Renal pelvis (tissue), 1 donor: ENCODE measurements at regions not wholly inside any gene's neighbourhood (a gene's known extent, or its start where the extent isn't known, plus 50 kb on each side); places are given as distances from the start of the nearest gene placed in this dataset.
"Not testable (repeated sequence)": the region's sequence is repeated elsewhere in the genome, so short reads cannot be mapped to it uniquely, and the experiment has no call there.

Experiments
- DNase-seq: peaks from one replicate; pipeline ENCODE4 v3.0.0-alpha.2; 2013

DNA sequence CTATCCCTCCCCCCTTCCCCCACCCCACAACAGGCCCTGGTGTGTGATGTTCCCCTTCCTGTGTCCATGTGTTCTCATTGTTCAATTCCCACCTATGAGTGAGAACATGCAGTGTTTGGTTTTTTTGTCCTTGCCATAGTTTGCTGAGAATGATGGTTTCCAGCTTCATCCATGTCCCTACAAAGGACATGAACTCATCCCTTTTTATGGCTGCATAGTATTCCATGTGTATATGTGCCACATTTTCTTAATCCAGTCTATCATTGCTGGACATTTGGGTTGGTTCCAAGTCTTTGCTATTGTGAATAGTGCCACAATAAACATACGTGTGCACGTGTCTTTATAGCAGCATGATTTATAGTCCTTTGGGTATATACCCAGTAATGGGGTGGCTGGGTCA lies 52.3 kb upstream of the MAN1A2 start:
- not testable (repeated sequence) for DNase-seq

GRCh38 chr1:117313555-117313954 lies 53.7 kb upstream of the MAN1A2 start:
- DNase-seq, result no peak

DNA sequence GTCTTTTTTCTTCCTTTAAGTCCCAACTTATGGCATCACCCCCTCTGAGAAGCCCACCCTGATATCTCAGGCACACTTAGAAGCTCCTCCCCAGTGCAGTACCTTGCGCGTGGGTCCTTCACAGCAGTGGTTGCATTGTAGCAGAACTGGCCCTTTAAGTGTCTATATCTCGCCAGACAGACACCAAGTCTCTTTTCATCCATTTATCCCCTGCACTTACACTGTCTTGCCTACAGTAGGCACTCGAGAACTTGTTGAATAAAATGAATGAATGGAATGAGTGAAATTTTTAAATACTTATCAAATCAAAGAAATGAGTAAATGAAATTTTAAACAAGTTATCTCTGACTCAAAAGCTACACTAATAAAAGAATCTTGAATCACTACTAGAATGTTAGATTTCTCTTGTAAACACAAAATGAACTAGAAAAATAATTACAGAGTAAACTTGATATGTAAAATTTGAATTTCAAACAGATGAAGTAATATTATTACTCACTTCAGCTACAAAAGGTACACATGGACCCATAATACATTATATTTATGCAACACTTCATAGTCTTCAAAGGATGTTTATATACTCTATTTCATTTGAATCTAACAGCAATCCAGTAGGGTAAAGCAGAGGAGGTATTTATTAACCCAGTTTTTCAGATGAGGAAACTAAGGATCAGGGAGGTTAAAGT lies 54.7 kb upstream of the MAN1A2 start:
- no peak for DNase-seq

DNA sequence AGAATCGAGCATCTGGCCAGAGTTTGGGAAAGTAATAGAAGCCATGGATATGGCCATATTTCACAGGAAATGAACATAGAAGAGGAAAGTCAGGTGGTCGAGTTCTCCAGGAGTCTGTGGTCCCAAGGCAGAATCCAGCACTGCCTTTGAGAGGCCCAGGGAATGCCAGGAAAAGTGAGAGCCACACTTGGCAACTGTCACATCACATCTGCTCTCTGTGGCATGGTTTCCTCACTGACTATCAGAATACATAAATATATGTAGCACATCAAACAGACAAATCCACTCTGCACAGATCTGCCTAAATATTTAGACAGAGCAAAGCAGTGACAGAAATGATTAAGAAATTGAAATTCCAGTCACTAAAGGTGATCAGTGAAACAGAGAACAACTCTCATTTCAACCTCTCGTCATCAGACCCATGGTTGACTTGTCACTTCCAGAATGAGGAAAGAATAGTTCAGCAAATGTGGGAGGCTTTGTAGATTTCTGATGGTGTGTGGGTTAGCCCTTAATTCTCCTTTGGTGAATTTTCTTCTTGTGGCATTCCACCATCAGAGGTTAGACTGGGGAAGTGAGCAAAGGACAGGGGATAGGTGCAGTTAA lies 58.8 kb upstream of the MAN1A2 start:
- DNase-seq, result no peak

- no peak for DNase-seq
These were observed 65.3 kb upstream of the MAN1A2 start for GRCh38 chr1:117301901-117302300.

DNA sequence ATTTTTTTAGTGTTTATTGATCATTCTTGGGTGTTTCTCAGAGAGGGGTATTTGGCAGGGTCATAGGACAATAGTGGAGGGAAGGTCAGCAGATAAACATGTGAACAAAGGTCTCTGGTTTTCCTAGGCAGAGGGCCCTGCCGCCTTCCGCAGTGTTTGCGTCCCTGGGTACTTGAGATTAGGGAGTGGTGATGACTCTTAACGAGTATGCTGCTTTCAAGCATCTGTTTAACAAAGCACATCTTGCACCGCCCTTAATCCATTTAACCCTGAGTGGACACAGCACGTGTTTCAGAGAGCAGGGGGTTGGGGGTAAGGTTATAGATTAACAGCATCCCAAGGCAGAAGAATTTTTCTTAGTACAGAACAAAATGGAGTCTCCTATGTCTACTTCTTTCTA lies 67.1 kb upstream of the MAN1A2 start:
- DNase-seq, result not testable (repeated sequence)

- DNase-seq, result no peak
These were observed 72.2 kb upstream of the MAN1A2 start for GRCh38 chr1:117295001-117295400.

DNA sequence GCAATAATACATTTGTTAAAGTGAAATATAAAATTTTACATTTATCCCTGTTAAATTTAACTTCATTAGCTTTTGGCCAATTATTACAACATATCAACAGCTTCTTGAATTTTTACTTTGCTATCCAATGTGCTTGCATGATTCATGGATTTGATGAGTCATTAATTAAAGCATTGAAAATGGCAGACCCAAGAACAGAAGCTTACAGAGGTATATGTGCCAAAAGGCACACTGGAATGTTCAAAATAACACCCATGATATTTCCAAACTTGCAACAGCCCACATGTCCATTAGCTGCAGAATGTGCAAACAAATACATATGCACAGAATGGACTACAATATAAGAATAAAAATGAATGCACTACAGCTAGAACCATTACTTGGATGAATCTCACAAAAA lies 76.4 kb upstream of the MAN1A2 start:
- no peak for DNase-seq

DNA sequence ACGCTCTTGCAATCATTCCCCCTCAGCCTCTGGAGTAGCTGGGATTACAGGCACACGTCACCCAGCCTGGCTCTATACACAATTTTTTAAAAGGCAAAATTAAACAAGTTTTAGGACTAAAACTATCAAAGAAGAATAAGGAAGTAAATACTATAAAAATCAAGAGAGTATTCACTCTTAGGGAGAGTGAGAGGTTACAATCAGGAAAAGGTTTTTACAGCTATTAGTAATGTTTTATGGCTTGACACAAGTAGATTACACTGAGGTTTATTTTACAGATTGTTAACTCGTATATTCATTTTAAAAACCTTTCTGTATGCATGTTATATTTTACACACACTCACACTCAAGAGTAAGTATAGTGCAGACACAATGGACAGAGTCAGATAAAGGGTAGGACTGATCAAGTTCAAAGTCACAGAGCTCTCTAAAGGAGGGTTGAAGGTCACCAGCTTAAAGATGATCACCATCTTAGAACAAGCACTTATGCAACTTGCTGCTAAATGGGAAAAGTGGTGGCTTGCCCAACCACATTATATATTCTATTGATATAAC lies 77.9 kb upstream of the MAN1A2 start:
- DNase-seq, result no peak

GRCh38 chr1:117286562-117286961 lies 75.8 kb upstream of the VTCN1 start:
- DNase-seq, result no peak

DNA sequence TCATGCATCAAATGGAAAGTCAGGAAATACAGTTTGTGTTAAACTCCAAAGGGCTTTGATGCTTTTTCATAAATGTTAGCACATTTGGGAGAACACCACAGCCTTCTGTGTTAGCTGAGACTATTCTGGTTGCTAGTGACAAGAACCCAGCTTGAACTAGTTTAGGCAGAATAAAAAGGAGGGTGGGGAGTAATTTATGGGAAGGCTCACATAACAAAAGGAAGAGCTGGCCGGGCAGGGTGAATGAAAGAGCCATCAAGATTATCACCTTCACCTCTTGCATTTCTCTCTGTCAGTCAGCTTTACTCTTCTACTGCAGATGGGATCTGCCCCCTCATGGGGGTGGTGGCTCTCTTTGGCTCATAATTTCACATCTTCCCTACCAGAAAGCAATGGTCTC lies 75.4 kb upstream of the VTCN1 start:
- DNase-seq, result peak; percentile 22

DNA sequence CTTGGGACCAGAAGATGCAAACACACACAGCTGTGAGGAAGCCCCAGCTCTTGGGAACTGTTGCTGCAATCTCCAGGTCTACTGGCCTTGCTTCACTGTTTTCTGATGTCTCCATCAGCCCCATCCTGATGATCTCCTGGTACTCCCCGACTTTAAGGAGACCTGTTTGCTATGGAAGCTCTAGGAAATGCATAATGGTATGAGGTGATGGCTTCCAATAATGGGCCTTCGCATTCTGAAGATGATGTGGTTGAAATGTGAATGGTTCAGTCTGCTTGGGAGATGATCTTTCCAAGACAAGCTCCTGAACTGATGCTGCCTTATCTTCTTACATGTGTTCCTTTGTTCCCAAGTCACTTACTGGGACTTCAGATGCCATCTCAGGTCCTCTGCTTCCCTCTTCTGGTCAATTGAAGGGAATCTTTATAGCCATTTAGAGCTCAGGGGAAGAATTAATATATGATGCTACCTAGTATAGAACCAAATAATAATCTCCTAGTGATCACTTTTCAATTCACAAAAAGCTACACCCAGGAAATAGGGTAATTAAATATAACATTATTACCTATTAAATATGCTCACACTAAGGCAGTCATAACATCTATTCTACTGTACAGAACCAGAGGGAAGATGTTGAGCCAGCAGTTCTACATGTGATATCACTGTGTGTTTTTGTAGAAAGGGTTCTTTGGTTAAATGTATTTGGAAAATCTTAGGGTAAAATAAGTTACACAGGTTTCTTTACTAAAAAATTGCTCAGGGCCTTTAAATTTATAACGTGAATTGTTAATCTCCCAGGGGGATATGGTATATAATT lies 73.9 kb upstream of the VTCN1 start:
- DNase-seq, result peak; percentile 64

GRCh38 chr1:117278531-117278930 lies 67.8 kb upstream of the VTCN1 start:
- DNase-seq, result no peak

DNA sequence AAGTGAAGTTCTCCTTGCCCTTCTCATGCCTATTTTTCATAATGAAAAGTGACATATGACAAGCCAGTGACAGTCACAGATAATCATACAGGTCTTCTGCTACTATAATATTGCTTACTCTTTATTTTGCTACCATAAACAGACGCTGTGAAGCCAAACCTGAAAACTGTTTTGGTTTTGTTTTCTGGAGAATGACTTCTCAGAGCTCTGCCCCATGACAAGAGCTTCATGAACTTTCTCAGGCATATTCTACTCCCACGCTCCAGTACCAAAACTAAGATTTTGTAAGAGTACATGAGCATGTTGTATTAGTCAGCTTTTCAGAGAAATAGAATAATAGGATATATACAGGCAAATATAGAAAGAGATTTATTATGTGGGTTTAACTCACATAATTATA lies 64.3 kb upstream of the VTCN1 start:
- no peak for DNase-seq

GRCh38 chr1:117271959-117272358 lies 61.2 kb upstream of the VTCN1 start:
- DNase-seq, result no peak

DNA sequence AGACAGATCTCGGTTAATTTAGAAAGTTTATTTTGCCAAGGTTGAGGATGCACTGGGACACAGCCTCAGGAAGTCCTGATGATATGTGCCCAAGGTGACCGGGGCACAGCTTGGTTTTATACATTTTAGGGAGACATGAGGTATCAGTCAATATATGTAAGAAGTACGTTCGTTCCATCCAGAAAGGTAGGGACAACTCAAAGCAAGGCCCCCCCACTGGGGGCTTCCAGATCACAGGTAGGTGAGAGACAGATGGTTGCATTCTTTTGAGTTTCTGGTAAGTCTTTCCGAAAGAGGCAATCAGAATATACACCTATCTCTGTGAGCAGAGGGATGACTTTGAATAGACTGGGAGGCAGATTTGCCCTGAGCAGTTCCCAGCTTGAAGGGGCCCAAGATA lies 60.4 kb upstream of the VTCN1 start:
- no peak for DNase-seq

DNA sequence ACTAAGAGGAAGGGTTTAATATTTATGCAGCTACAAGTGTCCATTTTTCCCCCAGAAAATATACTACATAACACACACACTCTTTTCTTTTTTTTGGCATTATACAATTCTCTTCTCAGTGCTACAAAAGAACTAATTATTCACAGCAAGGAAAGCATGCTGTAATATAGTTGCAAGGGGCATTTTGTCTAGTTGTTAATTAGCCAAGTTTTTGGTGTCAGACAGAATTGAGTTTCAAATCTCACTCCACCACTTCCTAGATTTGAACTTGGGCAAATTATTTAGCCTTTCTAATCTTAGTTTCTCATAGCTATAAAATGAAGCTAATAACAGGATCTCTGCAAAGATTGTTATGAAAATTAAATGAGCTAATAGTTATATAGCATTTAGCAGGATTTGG lies 60.0 kb upstream of the VTCN1 start:
- DNase-seq, result no peak

DNA sequence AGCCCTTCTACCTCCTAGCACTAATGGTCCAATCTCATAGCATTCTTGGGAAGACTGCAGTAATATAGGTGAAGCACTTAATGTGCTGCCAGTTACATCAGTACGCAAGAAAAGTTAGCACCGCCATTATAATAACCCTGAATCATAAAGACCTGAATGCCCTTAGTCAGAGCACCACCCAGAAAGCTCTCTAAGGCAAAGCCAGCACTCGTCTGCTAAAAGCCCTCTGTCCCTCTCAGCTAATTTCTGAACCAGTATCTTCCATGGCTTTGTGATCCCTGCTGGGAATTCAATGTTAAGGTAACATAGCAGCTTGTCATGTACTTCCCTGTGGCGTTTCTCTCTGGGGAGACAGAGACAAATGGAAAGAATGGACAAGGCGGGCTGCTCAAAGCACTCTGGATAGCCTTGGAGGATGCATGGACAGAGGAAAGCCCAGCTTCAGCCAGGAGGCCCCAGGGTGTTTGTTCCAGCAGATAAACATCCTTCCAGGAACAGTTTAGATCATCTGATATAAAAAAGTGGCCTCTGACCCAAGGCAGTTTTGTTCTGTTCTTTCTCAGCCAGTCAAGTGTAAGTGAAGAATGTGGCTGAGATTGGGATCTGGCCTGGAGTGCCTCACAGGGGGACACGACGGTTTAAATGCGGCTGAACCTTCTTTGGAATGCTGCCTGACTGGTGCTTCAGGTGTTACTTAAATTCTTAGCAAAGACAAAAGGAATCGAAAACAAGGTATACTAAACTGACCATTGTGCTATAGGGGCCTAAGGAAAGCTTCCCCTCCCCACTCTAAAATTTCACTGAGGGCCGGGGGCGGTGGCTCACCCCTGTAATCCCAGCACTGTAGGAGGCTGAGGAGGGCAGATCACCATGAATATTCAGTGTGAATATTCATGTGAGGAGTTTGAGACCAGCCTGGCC lies 58.1 kb upstream of the VTCN1 start:
- DNase-seq, result peak; percentile 31

GRCh38 chr1:117267232-117267774 lies 56.6 kb upstream of the VTCN1 start:
- DNase-seq, result no peak

DNA sequence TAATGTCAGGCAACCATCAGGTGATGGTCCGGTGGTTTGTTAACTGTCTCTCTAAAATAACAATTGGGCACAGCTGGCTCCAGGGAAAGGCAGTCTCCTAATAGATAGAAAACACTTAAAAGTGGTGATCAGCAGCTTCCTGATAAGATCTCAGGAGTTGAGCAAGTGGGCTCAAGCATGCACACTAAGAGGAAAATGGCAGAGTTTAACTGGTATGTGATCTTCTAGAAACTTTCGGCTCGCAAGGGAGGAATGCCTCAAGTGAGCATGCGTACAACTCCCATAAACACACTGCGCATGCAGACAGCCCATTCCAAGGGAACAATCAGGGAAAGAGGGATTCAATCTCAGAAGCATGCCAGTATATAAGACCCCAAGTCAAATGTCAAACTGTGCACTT lies 52.2 kb upstream of the VTCN1 start:
- no peak for DNase-seq

- DNase-seq, result no peak
These were observed 50.7 kb upstream of the VTCN1 start for GRCh38 chr1:117261424-117261785.
